ENCODE measurements at regions not wholly inside any gene's neighbourhood (a gene's known extent, or its start where the extent isn't known, plus 50 kb on each side); places are given as distances from the start of the nearest gene placed in this dataset.

- TF ChIP-seq, protein P1, sequence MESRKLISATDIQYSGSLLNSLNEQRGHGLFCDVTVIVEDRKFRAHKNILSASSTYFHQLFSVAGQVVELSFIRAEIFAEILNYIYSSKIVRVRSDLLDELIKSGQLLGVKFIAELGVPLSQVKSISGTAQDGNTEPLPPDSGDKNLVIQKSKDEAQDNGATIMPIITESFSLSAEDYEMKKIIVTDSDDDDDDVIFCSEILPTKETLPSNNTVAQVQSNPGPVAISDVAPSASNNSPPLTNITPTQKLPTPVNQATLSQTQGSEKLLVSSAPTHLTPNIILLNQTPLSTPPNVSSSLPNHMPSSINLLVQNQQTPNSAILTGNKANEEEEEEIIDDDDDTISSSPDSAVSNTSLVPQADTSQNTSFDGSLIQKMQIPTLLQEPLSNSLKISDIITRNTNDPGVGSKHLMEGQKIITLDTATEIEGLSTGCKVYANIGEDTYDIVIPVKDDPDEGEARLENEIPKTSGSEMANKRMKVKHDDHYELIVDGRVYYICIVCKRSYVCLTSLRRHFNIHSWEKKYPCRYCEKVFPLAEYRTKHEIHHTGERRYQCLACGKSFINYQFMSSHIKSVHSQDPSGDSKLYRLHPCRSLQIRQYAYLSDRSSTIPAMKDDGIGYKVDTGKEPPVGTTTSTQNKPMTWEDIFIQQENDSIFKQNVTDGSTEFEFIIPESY (IDR thresholded peaks at IDR 0.05; ENCODE audit: borderline replicate concordance, low read depth), result no peak
- no peak for TF ChIP-seq EZH2phosphoT487 (IDR thresholded peaks at IDR 0.05; ENCODE audit: borderline replicate concordance, low read depth)
- no peak for TF ChIP-seq JUND (IDR thresholded peaks at IDR 0.05)
- no peak for TF ChIP-seq NRF1 (IDR thresholded peaks at IDR 0.05; ENCODE audit: low read depth, low read length)
- TF ChIP-seq TAF1 (IDR thresholded peaks at IDR 0.05; ENCODE audit: borderline replicate concordance, low read depth, low read length), result no peak
Measured at GRCh38 chr10:59108296-59108870, 68.1 kb upstream of the PHYHIPL start (continued).

- H3K9ac ChIP-seq, result no peak overlapping the region
- no peaks in the 10 kb centered on the region for H3K36me3 ChIP-seq (replicated peaks in 1 of 2; ENCODE audit: control insufficient read depth in 1 of 2, insufficient read depth in 2 of 2, low read length in 1 of 2)
- TF ChIP-seq FOSL2 (IDR thresholded peaks at IDR 0.05; ENCODE audit: borderline replicate concordance, low read depth), result no peak
- TF ChIP-seq EP300 (IDR thresholded peaks at IDR 0.05; ENCODE audit: borderline replicate concordance in 1 of 2, low read depth in 1 of 2, low read length in 1 of 2), result no peak
- CTCF ChIA-PET, result interaction anchor here (0.6 kb wide), 1 partner anchor 68 kb away, joined by 3 read pairs; the partner anchor contains the start of gene PHYHIPL
- no peak overlapping the region for H2AFZ ChIP-seq (ENCODE audit: low read depth)
- H3K9me3 ChIP-seq, result peaks cover 4% of the 10 kb centered on the region; the same call in 1 of the 2 replicates
- no peaks in the 10 kb centered on the region for H3F3A ChIP-seq (replicated peaks; ENCODE audit: insufficient read depth)
- no peak for DNase-seq
- no peak overlapping the region for H3K4me3 ChIP-seq (ENCODE audit: low read depth in 2 of 2, low read length in 1 of 2)
- no peak overlapping the region for H3K27ac ChIP-seq (ENCODE audit: low read depth in 2 of 2, low read length in 1 of 2)
- H3K79me2 ChIP-seq (ENCODE audit: insufficient read depth), result no peaks in the 10 kb centered on the region
- WGBS (ENCODE audit: low lambda C conversion rate), result 22% methylated on average over 1 of the region's 1 CpG
- peaks cover 0 to 6% of the 10 kb centered on the region in 2 experiments; a peak in 1 of 4 replicates for H3K4me1 ChIP-seq (ENCODE audit: control insufficient read depth in 1 of 2, insufficient read depth in 2 of 2, low read depth in 1 of 2, low read length in 1 of 2)
- no peak overlapping the region for H3K4me2 ChIP-seq
- no peaks in the 10 kb centered on the region for H3K9me2 ChIP-seq
- POLR2A ChIA-PET, result interaction anchor here (0.6 kb wide), 1 partner anchor 30 kb away, joined by 3 read pairs; no protein-coding TSS in a partner anchor
- H3K27me3 ChIP-seq (ENCODE audit: insufficient read depth), result no peaks in the 10 kb centered on the region
- H4K20me1 ChIP-seq (ENCODE audit: insufficient read depth), result no peaks in the 10 kb centered on the region
Measured at GRCh38 chr10:59108886-59109288, 67.6 kb upstream of the PHYHIPL start.

GRCh38 chr10:59109826-59110225 is 66.6 kb upstream of the PHYHIPL start:
- CTCF ChIA-PET, result interaction anchor here (0.8 kb wide), 1 partner anchor 157 kb away, joined by 3 read pairs; no protein-coding TSS in a partner anchor
- no peak for DNase-seq
- no peak overlapping the region for H3K9ac ChIP-seq
- H3K9me3 ChIP-seq, result peaks cover 4% of the 10 kb centered on the region; the same call in 1 of the 2 replicates
- H3K27me3 ChIP-seq (ENCODE audit: insufficient read depth), result no peaks in the 10 kb centered on the region
- no peak overlapping the region for H3K4me3 ChIP-seq (ENCODE audit: low read depth in 2 of 2, low read length in 1 of 2)
- H4K20me1 ChIP-seq (ENCODE audit: insufficient read depth), result no peaks in the 10 kb centered on the region
- no peak overlapping the region for H3K4me2 ChIP-seq
- H3K4me1 ChIP-seq (ENCODE audit: control insufficient read depth in 1 of 2, insufficient read depth in 2 of 2, low read depth in 1 of 2, low read length in 1 of 2), result peaks cover 0 to 6% of the 10 kb centered on the region in 2 experiments; a peak in 1 of 4 replicates
- H2AFZ ChIP-seq (ENCODE audit: low read depth), result no peak overlapping the region
- WGBS (ENCODE audit: low lambda C conversion rate), result 29% methylated on average over 2 of the region's 2 CpGs
- no peak overlapping the region; a peak in 1 of 4 replicates for H3K27ac ChIP-seq (ENCODE audit: low read depth in 2 of 2, low read length in 1 of 2)
- no peaks in the 10 kb centered on the region for H3K36me3 ChIP-seq (replicated peaks in 1 of 2; ENCODE audit: control insufficient read depth in 1 of 2, insufficient read depth in 2 of 2, low read length in 1 of 2)
- TF ChIP-seq RFX5 (IDR thresholded peaks at IDR 0.05; ENCODE audit: low read length) (no peak), EP300 (IDR thresholded peaks at IDR 0.05; ENCODE audit: borderline replicate concordance in 1 of 2, low read depth in 1 of 2, low read length in 1 of 2) (peak in 1 of 2 experiments; percentile 66; a peak in 1 of 4 replicates), GATA2 (CRISPR knock-in tag; IDR thresholded peaks at IDR 0.05) (peak; percentile 43; the same call in 1 of the 2 replicates)
- no peaks in the 10 kb centered on the region for H3K79me2 ChIP-seq (ENCODE audit: insufficient read depth)
- no peaks in the 10 kb centered on the region for H3F3A ChIP-seq (replicated peaks; ENCODE audit: insufficient read depth)
- POLR2A ChIA-PET, result no interaction called here
- no peaks in the 10 kb centered on the region for H3K9me2 ChIP-seq
